NCI-H226 (cell line): ENCODE measurements at regions not wholly inside any gene's neighbourhood (a gene's known extent, or its start where the extent isn't known, plus 50 kb on each side); places are given as distances from the start of the nearest gene placed in this dataset.
A peak's percentile ranks its signal among the peaks of the same experiment; 100 is the strongest.

Source experiments
- DNase-seq: peaks from one replicate; pipeline ENCODE4 v3.0.0-alpha.2; 2015

DNA sequence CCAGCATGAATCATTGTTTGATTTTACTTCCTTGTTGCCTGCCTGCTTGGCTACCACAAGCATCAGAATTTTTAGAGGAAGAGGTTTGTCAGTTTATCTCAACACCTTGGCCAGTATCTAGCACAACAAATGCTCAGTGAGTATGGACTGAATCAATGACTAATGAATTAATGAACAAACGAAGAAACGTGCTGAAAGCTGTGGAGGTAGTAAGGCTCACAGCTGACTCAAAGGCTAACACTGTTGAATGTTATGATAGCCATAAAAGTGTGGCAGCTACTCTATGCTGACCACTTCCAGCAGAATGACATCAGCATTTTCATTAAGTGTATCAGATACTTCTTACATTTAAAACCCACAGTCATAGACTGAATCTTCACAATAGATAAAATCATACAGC lies 543.4 kb downstream of the IRS1 start:
- DNase-seq, result peak; percentile 31

DNA sequence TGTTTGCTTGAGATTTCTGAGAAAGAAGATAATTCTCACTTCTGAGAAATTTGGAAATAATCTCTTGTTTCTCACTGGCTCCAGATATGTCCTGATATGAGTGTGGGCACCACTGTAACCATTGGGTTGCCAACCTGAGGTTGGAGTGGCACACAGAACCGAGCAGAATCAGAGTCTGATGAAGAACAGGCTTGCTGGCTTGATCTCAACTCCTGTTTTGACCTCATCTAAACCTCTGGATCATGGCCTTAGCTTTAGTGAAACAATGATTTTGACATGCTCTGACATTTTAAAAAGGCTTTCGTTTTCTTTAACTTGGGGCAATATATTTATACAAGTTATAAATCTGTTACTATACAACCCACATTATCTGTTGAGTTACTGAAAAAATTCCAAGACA lies 548.0 kb downstream of the IRS1 start:
- DNase-seq, result no peak

DNA sequence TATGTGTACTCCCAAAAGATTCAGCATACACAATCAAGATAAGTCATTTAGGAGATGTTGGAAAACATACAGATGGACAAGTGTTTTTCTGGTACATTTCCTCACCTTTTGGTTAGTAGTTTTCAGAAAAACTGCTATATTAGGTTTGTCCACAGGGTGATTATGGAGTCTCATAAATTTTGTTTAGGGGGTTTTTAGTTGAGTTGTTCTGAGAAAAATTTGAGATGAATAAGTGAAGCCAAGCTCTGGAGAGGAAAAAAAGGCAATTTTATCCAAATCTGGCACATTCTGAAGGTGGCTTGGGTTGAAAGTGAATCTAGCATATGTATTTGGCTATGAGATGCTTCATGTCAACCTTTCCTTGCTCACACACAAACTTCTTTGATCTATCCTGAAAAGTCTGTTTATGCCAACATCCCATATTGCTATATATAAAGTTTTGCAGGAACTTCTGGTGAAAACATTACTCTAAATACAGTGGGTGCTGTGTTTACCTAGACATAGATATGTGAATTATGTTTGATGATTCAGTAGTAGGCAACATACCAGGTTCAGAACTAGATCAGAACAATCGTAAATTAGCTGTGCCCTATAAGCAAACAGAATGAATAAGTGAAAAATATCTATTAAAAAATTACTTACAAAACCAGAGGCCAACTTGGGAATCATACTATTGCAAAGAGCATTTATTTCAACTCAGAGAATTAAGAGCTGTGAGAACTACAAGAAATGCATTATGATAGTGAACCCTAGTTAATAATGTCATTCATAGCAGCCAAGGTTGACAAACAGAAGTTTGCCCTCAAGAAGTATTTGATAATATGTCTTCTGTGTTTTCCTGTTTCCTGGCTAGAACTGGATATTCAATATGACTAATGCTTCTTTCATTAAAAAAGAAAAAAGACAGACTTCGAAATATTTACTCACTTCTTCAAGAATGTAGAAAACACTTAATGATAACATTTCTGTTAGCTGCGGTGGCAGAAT lies 552.0 kb downstream of the IRS1 start:
- peak; percentile 19 for DNase-seq

DNA sequence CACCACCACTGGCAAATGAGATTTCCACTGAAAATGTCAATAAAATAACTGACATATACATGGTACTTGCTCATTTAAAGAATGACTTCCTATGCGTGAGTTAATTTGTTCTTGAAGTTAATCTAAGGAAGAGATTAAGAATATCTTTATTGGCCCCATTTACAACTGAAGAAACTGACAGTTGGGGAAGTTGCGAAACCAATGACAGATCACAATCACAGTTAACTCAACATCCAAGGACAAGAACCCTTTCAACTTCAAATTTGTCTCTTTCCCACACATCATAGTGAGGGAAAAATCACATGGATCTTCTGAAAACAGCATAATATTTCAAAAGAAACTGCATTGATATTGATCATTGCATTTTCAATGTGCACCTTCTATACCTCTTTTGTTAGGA lies 565.4 kb downstream of the IRS1 start:
- DNase-seq, result no peak

DNA sequence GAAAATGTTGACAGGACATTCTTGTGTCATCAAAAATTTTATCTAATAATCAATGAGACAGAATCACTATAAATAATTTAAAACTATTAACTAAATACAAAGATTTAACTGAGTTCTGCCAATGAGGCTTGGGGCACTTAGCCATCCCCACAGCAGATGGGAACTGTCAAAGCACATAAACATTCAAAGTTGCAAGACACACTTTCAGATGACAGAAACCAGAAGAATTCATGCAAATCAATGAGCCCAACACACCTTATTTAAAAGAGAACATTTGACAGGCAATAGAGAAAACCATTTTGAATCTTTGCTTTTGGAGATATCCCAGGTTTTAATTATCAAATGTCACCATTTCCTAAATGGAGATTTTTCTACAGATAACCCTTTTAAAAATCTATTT lies 566.2 kb downstream of the IRS1 start:
- DNase-seq, result no peak

DNA sequence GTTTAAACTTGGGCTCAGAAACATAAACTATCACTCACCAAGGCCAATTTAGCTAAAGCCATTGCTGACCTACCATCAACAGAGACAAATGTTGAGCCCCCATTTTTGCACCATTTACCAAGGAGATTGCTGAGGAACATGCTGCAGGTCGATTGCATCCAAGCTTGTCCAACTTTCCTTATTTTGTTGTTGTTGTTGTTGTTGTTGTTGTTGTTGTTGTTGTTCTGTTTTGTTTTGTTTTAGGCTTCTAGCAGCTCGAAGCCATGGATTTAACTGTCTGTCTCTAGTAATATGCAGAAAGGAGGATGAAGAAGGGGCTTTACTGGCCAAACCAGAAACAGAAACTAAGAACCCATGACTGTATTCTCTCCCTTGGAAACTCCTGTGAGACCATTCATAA lies 571.5 kb downstream of the IRS1 start:
- no peak for DNase-seq

DNA sequence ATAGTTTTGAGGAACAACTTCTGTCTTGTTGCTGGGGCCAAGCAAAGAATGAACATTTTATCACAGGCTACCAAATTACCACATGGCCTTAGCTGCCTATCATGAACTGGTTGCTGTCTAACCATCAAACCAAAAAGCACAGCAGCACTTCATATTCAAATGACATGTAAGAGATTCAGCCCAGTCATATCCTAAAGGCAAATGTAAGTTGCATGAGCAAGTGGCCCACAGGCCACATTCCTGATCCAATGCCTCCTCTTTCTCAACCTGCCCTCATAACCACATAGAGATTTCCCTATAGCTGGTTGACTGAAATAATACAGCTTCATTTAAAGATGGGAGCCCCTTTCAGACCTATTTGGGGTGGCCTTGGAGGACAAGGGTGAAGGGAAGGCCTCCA lies 572.3 kb downstream of the IRS1 start:
- no peak for DNase-seq

DNA sequence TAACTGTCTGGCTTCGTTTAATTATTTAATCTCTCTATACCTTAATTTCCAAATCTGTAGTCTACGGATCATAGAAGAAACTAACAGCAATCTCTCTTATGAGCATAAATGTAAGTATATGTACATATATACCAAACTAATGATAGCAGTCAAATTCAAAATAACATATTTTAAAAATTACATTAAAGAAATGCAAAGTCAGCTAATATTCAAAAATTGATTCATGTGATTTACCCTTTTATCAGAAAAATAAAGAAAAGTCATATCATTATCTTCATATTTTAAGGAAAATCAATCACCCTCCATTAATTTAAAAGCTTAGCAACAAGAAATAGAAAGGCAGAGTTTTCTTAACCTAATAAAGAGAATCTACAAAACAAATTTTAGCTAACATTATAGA lies 575.9 kb downstream of the IRS1 start:
- no peak for DNase-seq

DNA sequence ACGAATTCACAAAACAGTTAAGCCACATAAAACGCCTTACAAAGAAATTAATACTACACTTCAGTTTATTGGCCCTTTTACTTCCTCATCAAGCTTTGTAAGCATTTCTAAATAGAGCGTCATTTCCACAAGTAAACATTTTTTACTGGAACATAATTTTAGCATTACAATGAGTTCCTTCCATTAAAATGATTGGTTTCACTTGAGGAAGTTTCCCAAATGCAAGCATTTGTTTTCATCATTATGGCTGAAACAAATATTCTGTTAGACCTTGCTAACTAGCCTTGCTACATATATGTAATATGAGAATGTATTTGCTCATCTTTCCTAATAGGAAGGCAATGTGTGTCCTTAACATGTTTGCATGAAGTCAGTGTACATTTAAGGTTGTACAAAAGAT lies 579.1 kb downstream of the IRS1 start:
- DNase-seq, result no peak

DNA sequence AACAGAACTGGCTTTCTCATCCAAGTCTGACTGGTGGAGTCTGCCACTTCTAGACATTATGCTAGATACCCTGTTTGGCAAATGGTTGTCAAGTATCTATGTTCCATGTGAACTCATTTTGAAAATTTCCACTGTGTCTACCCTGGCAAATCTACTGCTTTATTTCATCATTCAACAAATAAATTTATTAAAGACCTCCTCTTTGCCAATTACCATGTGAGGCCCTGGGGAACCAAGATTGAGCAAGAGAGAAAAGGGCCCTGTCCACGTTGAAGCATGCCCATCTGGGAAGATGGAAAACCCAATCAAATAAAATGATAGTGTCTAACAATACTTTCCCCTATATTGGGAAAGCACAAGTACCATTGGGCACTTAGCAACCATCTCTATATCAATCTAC lies 582.4 kb downstream of the IRS1 start:
- no peak for DNase-seq

DNA sequence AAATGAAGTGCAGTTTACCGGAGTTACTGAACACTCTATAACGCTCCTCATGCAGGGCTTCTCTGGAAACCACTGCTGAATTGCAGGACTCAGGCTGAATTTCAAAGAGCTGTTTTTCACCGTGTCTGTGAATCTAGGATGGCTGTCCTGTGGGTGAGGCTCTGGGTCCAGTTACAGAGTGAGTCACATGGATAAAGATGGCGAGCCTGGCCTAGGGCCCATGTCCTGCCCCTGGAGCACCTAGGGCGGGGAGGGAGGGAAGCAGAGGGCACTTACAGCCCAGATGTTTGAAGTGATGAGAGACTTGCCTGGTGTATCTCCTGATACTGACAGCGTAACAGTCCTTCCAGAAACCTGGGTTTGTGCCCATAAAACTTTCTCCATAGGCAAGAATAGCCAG lies 583.0 kb downstream of the IRS1 start:
- no peak for DNase-seq

DNA sequence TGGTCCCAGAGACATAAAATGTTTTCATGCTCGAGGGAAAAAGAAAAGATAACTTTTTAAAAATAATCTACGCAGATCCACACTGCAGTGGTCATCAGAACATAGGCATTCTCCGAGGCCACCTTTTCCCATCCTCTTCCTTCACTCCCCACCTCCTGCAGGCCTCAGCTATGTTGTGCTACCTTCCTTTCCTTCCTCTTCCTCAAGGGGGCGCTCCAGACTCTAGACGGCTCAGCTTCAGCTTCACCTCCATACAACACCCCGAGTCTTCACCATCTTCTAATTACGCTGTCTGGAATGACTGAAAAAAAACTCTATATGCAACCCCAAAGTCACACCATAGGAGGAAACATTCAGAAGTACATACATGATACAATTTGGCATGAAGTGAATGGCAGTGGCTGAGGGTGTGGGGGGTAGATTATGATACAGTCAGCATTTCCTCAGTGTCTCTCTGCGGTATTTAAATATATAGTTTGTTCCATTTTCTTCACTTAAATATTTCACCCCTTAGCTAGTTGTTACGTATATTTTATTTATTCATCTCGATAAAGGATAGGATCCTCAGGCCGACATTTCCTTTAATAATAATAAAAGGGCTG lies 583.6 kb downstream of the IRS1 start:
- peak; percentile 36 for DNase-seq

DNA sequence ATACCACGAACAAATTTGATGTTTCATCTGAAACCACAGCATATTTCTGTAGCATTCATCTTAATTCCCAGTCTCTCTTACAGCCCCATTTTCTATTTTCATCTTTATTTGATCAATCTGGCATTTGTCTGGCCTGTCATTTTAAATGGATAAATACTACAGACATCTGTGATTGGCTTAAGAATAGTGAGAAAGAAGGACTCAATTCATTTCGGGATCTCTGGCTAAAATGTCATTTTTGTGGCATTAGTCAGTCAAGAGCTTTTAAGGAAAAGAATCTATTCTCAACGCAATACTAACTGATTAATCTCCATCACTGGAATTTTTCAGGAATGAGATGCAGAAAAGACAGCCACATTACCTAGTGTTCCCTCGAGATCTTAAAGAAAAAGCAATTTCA lies 585.9 kb downstream of the IRS1 start:
- peak; percentile 67 for DNase-seq

DNA sequence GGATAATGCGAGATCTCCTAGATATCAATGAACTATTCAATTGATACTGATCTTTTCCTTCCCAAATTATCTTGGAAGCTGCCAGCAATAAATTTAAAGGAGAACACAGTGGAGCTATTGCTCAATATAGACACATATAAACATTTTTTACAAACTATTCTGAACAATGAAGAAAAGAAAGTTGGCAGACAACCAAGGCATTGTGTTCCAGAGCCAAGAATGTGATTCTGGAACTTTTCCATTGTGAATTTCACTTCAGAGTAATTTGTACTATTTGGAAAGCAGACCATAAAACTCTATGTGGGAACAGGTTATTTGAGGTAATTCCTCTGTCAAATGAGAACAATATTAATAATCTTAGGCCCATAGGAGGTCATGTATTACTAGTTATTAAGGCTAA lies 588.2 kb downstream of the IRS1 start:
- peak; percentile 85 for DNase-seq

DNA sequence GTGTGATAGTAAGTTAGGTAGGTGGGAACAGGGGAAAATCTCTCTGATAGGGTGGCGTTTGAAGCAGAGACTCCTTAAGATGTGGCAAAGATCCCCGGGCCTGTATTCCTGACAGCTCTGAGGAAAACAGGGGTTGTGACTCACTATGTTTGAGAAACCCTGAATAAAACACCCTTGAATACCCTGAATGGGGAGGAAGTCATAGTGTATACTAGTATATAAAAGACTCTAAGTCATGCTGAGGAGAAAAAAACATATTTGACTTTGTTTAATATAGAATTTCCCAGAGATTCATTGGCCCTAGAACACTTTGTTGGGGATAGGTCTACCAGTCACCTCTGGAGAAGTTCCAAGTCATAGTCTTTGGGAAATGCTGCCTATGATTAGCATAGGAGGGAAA lies 590.9 kb downstream of the IRS1 start:
- DNase-seq, result peak; percentile 29

DNA sequence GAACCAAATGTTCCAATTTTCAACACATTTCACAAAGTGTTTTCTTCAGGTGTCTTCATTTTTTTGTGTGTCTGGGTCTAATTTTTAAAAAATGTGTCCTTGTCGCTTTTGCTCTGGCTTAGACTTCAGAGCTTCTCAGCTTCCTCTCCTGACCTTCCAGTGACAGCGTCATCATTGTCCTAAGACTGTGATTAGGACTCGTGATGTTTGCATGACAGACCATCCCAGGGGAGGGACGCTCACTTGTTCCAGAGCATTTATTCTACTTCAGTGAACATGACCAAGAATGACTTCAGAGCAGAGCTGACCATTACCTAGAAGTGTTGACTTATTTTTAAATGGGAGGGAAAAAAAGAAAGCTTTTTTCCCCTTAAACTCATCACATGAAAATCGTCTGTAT lies 591.9 kb downstream of the IRS1 start:
- no peak for DNase-seq

DNA sequence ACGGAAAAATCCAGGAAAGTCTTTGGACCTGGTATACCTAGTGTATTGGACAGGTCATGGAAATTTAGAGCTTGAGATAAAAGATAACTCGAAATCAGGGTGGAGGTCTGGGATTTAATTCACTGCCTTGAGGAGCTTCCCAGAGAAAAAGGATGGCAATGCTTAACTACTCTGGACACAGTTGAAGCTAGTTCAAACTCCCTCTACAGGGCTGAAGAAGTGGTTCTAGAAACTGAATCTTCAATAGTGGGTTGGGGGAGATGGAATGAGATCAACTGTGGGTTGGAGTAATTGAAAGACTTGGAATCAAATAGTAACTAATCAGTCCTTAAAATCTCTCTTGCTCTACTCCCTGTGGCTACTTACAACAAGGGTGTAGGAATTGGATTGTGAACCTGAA lies 600.1 kb downstream of the IRS1 start:
- DNase-seq, result no peak

DNA sequence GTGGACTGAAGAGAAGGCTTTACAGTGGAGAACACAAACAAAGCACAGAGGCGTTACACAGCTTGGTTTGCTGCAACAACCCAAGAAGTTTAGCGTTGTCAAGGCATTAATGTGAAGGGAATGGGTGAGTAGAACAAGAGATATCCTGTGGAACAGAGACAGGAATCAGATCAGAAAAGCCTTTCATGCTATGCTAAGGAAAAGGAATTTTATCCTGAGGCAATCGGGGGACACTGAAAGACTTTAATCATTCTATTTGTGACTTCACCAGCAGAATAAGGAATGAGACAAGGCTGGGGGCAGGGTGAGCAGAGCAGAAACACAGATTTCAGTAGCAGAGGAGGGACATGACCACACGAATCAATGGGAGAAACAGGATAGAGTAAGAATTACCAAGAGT lies 600.7 kb downstream of the IRS1 start:
- DNase-seq, result no peak

DNA sequence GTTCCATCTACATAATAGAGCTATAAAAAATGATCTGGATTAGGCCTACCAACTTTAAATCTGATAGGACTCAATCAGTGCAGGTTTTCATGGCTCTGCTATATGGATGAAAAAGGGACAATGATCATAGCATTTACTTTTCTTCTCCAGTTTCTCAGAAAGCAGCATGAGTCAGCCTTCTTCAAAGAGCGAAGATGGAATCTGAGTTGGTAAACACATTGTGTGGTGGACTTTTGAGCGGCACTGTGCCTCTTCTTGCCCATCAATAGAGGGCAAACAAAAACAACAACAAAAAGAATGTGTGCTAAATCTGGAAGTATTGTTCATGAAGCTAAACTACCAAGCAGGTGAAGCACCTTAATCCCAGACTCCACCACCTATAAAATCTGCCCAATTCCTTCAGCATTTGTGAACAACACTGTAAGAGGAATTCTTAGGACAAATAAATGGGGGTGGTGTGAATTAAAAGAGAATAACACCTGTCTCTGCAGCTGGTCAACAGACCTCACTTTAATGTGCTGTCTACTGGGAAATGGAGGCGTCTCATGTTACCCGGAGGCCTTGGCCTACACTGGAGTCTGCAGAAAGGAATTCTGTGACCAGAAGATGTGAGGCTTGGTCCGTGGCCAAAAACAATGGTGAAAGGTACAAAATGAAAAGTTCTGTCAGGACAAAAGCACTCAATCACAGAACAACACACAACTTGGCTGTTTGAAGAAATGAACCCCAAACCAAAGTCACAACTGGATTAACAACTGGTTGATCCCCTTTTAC lies 609.0 kb downstream of the IRS1 start:
- DNase-seq, result no peak

DNA sequence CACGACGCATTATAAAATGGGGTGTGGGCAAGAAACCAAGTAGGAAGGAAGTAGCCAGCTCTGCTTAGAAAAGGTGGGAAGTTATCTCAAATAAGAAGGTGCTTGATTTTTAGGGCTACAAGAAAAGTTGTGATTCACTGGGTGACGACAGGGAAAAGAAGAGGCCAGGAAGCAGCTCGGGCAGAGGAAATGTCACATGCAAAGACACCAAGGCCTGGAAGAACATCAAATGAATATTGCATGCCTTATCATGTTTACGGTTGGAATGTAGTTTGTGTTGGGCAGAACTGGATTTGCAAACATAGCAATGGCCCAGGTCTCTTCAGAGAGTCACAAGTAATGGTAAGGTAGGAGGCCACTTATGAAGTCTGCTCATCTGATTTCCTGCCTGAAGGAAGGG lies 610.6 kb downstream of the IRS1 start:
- no peak for DNase-seq

DNA sequence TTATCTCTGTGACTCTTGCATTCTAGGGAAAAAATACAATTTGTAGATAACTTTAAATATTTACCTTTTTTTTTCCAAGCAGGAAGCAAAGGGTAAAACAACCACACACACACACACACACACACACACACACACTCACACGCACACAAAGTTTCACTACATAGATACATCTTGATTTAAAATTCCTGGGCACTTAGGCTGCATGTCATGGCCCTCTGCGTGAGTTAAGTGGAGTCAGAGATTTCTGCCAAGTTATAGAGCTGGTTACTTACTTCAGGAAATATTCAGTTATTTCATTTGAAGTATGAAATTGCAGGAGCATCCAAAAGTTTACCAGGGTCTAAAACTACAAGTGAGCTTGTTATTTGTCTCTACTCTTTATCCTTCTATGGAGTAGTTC lies 612.0 kb downstream of the IRS1 start:
- peak; percentile 57 for DNase-seq

DNA sequence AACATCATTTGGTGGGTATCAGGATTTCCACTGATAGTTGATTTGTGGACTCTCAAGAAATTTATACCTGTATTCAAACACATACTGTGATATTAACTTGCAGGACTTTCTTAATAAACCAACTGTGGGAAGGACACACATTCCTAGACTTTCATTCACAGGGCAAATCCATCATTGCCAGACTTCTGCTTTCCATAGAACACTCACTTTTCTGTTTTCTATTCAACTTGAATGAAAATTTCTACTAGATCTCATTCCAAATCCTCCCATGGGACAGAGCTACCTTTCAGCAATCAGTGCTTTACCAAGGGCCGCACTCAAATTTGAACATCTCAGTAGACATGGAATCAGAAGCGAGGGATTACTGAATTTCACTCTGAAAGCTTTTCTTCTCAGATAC lies 612.5 kb downstream of the IRS1 start:
- DNase-seq, result peak; percentile 32

DNA sequence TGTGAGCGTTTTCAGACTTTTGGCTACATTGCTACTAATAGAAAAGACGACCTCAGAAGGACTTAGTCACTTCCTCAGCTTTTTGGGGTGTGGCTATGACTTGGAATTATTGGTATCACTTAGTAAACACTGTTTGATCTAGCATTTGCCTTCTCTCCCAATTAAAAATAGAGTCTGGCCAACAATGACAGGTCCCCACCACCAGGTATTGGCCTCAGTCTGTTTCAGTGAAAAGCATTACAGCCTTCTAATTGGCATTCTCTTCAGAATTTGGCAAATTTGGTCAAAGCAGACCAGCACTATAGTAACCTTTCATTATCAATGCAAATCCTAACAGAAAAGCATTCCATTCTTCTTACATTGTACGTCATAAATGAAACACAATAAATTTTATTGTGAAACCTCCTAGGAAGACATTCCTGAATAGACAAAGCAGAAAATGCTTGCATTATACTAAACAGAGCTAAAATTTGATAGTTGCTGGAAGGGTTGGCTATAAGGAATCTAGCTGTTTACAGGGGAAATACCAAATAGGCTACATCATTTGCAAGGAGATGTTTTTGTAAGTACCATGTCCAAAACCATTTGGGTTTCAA lies 613.9 kb downstream of the IRS1 start:
- peak; percentile 88 for DNase-seq
